ENCODE measurements at regions not wholly inside any gene's neighbourhood (a gene's known extent, or its start where the extent isn't known, plus 50 kb on each side); places are given as distances from the start of the nearest gene placed in this dataset.
"Not testable (repeated sequence)": the region's sequence is repeated elsewhere in the genome, so short reads cannot be mapped to it uniquely, and the experiment has no call there.

- in situ Hi-C loops (cut with HindIII; ENCODE audit: low sequenced_read_pairs): no loop called here
These were observed 115.9 kb upstream of the CACUL1 start for GRCh38 chr10:118870467-118871243.

DNA sequence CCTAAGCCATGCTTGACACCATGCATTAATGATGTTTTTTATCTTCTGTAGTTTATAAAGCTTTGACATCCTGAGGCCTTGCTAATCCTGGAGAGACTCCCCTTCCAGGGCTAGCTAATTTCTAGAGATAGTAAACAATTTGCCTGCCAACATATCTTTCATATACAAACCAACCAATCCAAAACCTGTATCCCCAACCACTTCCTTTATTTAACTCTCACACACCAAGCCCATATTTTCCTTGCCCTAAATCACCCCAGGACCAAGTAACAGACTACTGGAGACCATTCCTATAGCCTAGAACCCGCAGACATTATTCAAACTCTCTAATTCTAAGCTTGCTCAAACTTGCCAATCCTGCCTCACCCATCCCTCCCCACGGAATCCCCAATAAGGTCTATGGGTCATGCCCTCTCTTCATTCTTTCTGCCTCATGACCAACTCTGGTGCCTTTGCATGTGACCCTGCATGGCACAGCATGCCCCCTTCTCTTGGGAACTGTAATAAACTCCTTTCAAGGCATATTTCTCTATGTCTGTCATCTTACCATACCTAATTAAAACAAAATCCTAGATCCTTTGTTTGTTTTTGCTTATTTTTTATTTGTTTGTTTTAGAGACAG lies 116.6 kb upstream of the CACUL1 start:
- in situ Hi-C loops (cut with HindIII; ENCODE audit: low sequenced_read_pairs): no loop called here

DNA sequence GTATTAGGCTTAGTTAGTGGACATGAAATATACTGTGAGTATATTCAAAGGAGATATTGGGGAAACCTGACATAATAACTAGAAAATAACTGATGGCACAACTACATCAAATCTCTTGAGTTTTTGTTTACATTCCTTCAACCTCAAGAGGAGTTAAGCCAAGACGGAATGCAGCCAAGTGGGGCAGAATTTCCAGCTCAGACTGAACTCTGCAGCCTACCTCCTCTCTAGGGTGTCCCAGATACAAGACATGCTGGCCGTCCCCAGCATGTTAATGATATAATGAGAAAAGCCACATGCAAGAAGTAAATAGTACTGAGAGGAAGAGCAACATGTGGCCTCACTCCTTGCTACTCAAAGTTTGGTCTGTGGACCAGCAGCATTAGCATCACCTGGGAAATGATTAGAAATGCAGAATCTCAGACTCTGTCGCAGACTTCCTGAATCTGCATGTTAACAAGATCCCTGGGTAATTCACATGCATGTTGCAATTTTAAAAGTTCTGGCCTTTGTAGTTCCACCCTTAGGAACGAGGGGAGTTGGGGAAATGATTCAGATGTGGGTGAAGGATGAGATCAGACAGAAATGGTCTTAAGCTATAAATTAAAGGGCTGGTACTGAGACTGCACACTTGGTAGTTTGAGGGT lies 118.4 kb upstream of the CACUL1 start:
- in situ Hi-C loops (cut with HindIII; ENCODE audit: low sequenced_read_pairs): no loop called here

DNA sequence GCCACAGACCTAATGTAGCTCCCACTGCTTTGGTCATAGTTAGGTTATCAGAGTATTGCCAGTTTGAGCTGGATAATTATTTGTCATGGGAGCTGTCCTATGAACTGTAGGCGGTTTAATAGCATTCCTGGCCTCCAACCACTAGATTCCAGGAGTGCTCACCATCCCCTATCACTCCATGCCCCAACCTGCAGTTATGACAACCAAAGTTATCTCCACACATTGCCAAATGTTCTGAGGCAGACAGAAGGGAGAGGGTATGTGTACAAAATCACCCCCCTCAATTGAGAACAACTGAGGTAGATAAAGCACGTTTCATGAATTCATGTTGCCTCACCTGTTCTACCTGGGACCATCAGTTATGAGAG lies 119.0 kb upstream of the CACUL1 start:
- in situ Hi-C loops (cut with HindIII; ENCODE audit: low sequenced_read_pairs): no loop called here

DNA sequence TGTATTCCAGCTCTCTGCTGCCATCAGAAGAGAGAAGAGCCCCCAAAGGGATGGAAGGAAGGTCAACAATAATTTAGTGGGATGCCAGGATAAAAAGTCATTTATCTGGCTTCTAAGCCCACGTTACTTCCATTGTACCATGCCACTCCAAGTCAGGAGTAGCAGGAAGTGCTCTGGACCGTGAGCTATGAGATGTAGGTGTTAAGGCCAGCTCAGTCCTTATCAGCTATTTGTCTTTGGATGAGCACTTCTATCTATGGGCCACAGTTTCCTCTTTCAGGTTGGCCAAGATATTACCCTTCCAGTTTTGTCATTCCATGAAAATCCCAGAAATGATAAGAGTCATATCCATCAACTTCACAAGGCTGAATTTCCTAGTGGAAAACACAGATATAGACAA lies 119.4 kb upstream of the CACUL1 start:
- in situ Hi-C loops (cut with HindIII; ENCODE audit: low sequenced_read_pairs): no loop called here

DNA sequence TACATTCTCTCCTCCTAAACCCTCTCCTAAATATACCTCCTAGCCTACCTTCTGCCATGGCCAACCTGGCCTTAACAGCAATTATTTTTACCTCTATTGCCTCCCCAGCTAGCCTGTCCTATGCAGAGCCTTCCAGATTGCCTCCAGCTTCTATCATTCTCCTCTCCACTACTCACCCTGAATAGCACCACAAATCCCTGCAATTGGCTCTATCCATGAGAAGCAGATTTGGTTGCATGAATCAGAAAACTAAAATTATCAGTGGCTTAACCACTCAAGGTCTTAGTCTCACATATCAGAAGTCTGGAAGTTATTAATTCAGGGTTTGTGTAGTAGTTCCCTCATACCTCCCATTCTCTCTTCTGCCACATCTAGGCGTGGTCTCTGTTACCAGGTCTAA lies 120.3 kb upstream of the CACUL1 start:
- in situ Hi-C loops (cut with HindIII; ENCODE audit: low sequenced_read_pairs): no loop called here

DNA sequence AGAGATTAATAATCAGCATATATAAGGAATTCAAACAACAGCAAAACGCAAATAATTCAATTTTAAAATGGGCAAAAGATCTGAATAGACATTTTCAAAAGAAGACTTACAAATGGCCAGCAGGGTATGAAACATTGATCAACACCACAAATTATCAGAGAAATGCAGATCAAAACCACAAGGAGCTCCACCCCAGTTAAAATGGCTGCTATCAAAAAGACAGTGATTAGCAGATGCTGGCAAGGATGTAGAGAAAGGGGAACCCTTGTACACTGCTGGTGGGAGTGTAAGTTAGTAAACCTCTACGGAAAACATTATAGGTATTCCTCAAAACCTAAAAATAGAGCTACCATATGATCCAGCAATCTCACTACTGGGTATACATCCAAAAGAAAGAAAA lies 128.0 kb upstream of the CACUL1 start:
- in situ Hi-C loops (cut with HindIII; ENCODE audit: low sequenced_read_pairs): no loop called here

GRCh38 chr10:118892255-118892654 lies 137.3 kb upstream of the NANOS1 start:
- in situ Hi-C loops (cut with HindIII; ENCODE audit: low sequenced_read_pairs): no loop called here

GRCh38 chr10:118894891-118895290 lies 134.6 kb upstream of the NANOS1 start:
- in situ Hi-C loops (cut with HindIII; ENCODE audit: low sequenced_read_pairs): not testable (repeated sequence)

DNA sequence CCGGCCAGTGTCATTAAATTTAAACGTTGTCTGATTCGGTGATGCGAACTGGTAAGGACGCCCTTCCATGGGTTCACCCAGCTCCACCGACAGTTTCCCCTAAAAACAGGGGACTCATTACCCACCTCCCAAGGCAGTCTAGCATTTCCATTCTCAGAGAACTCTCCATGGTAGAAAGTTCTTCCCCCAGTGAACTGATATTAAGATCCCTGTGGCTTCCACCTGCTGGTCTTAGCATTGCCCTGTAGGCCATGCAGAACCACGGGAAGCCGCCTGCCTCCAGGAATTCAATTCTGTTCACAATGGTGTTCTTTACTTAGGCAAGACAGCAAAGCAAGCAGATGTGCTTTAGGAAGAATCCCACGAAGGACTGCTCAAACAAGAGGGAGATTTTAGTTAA lies 128.9 kb upstream of the NANOS1 start:
- in situ Hi-C loops (cut with HindIII; ENCODE audit: low sequenced_read_pairs): loop anchor here (5.0 kb wide), 1 partner anchor 48 kb away; no protein-coding TSS in a partner anchor

DNA sequence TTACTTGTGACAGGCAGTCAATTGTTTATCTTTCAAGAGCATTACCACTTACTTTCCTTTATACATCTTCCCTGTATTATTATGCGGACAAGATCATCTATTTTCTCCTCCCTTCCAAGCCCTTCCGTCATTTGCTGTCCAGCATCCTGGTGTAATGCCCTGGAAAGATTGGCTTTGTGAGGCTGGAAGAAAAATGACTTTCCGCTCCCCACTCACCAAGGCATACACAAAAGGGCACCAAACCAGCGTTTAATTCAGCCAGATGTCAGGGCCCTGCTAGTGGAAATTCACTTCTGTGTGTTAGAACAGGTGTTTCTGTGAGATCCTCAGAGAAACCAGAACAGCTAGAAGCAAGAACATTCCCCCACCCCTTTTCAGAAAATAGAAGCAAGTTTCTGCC lies 128.1 kb upstream of the NANOS1 start:
- in situ Hi-C loops (cut with HindIII; ENCODE audit: low sequenced_read_pairs): loop anchor here (5.0 kb wide), 1 partner anchor 49 kb away; no protein-coding TSS in a partner anchor

DNA sequence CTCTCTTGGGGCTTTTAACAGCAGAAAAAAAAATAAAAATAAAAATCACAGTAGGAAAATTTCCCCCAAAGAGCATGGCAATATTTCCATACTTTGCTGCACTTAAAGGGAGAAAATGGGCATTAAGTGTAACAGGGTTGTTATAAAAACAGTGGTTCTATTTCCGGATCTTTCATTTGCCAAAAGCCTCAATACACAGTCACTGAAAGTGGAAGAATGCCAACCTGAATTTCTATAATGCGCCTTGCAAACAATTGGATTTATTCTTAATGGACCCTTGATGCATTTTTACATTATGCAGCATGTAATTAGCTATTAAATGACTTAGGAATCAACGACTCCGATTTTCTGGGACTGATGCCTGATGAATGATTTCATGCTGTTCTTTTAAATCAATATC lies 127.6 kb upstream of the NANOS1 start:
- in situ Hi-C loops (cut with HindIII; ENCODE audit: low sequenced_read_pairs): loop anchor here (5.0 kb wide), 1 partner anchor 50 kb away; no protein-coding TSS in a partner anchor

GRCh38 chr10:118902656-118903055 lies 126.9 kb upstream of the NANOS1 start:
- in situ Hi-C loops (cut with HindIII; ENCODE audit: low sequenced_read_pairs): loop anchor here (5.0 kb wide), 1 partner anchor 50 kb away; no protein-coding TSS in a partner anchor

DNA sequence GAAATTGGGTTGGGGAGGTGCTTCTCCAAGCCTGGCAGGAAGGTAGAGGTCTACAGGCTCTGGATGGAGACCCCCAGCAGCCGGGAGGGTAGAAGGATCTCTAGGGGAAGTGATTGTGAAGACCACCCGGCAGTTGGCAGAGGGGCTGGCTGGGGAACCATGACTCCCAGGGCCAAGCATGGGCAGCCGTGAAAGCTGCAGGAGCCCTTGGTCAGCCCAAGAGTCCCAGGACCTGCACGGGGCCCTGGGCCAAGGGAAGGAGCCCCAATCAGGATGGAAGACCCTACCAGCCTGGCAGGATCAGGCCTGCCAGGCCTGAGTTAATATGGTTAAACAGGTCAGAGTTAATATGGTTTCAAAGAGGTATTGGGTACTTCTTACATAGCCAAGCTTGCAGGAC lies 126.3 kb upstream of the NANOS1 start:
- in situ Hi-C loops (cut with HindIII; ENCODE audit: low sequenced_read_pairs): loop anchor here (5.0 kb wide), 1 partner anchor 51 kb away; no protein-coding TSS in a partner anchor

GRCh38 chr10:118903691-118904090 lies 125.8 kb upstream of the NANOS1 start:
- in situ Hi-C loops (cut with HindIII; ENCODE audit: low sequenced_read_pairs): loop anchor here (5.0 kb wide), 1 partner anchor 51 kb away; no protein-coding TSS in a partner anchor

GRCh38 chr10:118904286-118904685 lies 125.2 kb upstream of the NANOS1 start:
- in situ Hi-C loops (cut with HindIII; ENCODE audit: low sequenced_read_pairs): loop anchor here (5.0 kb wide), 1 partner anchor 52 kb away; no protein-coding TSS in a partner anchor

GRCh38 chr10:118907051-118907450 lies 122.5 kb upstream of the NANOS1 start:
- in situ Hi-C loops (cut with HindIII; ENCODE audit: low sequenced_read_pairs): no loop called here

GRCh38 chr10:118908557-118909256 lies 120.8 kb upstream of the NANOS1 start:
- in situ Hi-C loops (cut with HindIII; ENCODE audit: low sequenced_read_pairs): no loop called here

GRCh38 chr10:118910702-118911101 lies 118.8 kb upstream of the NANOS1 start:
- in situ Hi-C loops (cut with HindIII; ENCODE audit: low sequenced_read_pairs): no loop called here

- in situ Hi-C loops (cut with HindIII; ENCODE audit: low sequenced_read_pairs): no loop called here
These were observed 118.2 kb upstream of the NANOS1 start for GRCh38 chr10:118911363-118911762.

- in situ Hi-C loops (cut with HindIII; ENCODE audit: low sequenced_read_pairs): no loop called here
These were observed 116.4 kb upstream of the NANOS1 start for GRCh38 chr10:118912961-118913600.
